NB4 (cell line): ENCODE measurements at regions not wholly inside any gene's neighbourhood (a gene's known extent, or its start where the extent isn't known, plus 50 kb on each side); places are given as distances from the start of the nearest gene placed in this dataset.
A peak's percentile ranks its signal among the peaks of the same experiment; 100 is the strongest.

Source experiments
- DNase-seq: peaks from one replicate; pipeline ENCODE4 v3.0.0; 2010; ENCODE audit warnings: low read depth
- H3K4me3 ChIP-seq: one replicate; pipeline ENCODE4 v1.5.1; 2011; ENCODE audit warnings: mild to moderate bottlenecking, low read depth, low read length, moderate library complexity
- MYC ChIP-seq: IDR thresholded peaks from 2 replicates; pipeline ENCODE4 v1.6.1; 2011; ENCODE audit warnings: low read depth, low read length
- POLR2A ChIP-seq: IDR thresholded peaks from 2 replicates; pipeline ENCODE4 v1.6.1; 2011; ENCODE audit warnings: mild to moderate bottlenecking; ENCODE audit not compliant: insufficient read length; ENCODE audit errors: extremely low read depth
- TF ChIP-seq, protein P1 (sequence below): IDR thresholded peaks from 2 replicates; pipeline ENCODE4 v1.6.1; 2011; ENCODE audit warnings: low read depth, low read length
- TF ChIP-seq, protein P2 (sequence below): IDR thresholded peaks from one replicate; pipeline ENCODE4 v1.5.1; 2012; ENCODE audit warnings: low read depth, low read length

DNA sequence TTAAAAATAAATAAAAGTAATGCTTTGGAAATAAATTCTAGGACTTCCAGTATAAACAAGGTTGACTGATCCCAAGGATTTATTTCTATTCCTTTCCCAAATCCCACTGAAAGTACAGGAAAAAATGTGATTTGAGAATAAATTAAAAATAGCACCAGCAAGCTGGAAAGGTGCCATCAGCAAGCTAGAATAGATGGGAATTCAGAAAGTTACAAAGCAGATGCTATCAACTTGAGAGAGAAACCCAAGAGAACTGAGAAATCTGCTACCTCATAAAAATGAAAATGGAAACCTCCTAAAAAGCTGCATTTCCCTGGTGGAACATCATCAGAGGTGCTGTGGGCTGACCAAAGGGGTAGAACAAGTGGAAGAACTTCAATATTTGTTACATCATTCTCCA, 148.6 kb upstream of the KCNJ3 start:
- TF ChIP-seq POLR2A, result no peak
- no peak for TF ChIP-seq MYC
- TF ChIP-seq, protein P1, sequence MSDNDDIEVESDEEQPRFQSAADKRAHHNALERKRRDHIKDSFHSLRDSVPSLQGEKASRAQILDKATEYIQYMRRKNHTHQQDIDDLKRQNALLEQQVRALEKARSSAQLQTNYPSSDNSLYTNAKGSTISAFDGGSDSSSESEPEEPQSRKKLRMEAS, result no peak
- TF ChIP-seq, protein P2, sequence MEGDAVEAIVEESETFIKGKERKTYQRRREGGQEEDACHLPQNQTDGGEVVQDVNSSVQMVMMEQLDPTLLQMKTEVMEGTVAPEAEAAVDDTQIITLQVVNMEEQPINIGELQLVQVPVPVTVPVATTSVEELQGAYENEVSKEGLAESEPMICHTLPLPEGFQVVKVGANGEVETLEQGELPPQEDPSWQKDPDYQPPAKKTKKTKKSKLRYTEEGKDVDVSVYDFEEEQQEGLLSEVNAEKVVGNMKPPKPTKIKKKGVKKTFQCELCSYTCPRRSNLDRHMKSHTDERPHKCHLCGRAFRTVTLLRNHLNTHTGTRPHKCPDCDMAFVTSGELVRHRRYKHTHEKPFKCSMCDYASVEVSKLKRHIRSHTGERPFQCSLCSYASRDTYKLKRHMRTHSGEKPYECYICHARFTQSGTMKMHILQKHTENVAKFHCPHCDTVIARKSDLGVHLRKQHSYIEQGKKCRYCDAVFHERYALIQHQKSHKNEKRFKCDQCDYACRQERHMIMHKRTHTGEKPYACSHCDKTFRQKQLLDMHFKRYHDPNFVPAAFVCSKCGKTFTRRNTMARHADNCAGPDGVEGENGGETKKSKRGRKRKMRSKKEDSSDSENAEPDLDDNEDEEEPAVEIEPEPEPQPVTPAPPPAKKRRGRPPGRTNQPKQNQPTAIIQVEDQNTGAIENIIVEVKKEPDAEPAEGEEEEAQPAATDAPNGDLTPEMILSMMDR, result no peak
- no peak overlapping the region for H3K4me3 ChIP-seq
- DNase-seq, result no peak

DNA sequence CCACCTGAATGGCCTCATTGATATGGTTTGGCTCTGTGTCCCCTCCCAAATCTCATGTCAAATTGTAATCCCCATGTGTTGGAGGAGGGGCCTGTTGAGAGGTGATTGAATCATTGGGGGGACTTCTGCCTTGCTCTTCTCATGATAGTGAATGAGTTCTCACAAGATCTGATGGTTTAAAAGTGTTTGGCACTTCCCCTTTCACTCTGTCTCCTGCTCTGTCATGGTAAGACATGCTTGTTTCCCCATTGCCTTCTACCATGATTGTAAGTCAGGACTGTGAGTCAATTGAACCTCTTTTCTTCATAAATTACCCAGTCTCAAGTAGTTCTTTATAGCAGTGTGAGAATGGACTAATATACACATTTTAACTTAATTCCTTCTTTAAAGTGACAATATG, 146.8 kb upstream of the KCNJ3 start:
- DNase-seq, result peak; percentile 7
- no peak overlapping the region for H3K4me3 ChIP-seq
- TF ChIP-seq MYC (no peak), POLR2A (no peak)
- TF ChIP-seq, protein P1, result no peak

DNA sequence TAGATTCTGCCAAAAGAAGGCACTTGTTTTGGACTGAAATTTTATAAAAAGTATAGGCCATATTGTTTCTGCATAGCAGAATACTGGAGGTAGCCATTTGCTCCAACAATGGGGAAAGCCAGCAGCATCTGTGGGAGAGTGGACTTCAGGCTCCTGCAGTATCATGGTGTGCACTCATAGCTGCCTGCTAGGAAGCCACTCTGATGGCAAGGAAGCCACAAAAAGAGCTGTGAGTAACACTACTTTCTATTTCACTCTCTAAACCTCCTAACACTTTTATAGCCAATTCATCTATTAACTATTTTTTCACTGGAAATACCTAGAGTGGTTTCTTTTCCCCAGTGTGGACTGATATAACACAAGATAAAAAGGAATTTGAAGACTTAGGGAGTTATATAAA, 144.4 kb upstream of the KCNJ3 start:
- TF ChIP-seq, protein P1, result no peak
- TF ChIP-seq, protein P2, result no peak
- TF ChIP-seq MYC, result no peak
- TF ChIP-seq POLR2A, result no peak
- no peak overlapping the region for H3K4me3 ChIP-seq
- no peak for DNase-seq

DNA sequence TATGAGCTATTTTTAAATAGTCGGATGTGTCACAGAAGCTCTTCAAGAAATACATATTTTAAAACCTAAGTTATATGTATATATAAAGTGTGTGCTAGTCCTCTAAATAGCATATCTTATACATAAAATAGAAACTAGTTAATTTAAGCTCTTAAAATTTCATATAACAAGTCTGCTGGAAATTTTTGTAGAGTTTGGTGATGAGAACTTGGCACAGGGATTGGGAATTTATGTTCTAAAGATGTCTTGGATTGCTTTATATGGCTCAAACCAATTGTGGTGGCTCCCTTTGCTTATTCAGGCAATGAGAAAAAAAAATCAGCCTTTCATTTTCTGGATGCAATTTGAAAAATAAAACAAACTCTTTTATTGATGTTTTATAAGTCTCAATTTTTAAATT, 142.8 kb upstream of the KCNJ3 start:
- no peak overlapping the region for H3K4me3 ChIP-seq
- no peak for TF ChIP-seq POLR2A
- no peak for TF ChIP-seq MYC
- DNase-seq, result no peak

DNA sequence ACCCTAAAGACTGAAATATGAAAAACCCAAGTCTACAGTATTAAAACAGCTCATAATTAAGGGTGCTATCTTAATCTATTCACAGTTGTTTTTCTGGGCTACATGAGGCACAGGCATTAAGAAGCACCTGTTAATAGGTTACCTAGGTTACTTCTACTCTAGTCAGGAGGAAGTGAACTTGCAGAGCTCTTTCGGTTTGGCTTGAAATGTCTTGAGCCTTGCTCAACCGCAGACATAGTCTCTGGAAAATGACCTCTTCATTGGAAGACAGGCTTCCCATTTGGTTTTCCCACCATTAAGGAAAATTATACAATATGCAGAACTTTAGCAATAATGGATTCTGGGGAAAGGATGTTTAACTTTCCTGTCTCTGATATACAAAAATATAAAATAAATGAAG, 142.3 kb upstream of the KCNJ3 start:
- no peak for DNase-seq
- no peak for TF ChIP-seq POLR2A
- TF ChIP-seq, protein P1, result no peak
- TF ChIP-seq, protein P2, result no peak
- no peak overlapping the region for H3K4me3 ChIP-seq

DNA sequence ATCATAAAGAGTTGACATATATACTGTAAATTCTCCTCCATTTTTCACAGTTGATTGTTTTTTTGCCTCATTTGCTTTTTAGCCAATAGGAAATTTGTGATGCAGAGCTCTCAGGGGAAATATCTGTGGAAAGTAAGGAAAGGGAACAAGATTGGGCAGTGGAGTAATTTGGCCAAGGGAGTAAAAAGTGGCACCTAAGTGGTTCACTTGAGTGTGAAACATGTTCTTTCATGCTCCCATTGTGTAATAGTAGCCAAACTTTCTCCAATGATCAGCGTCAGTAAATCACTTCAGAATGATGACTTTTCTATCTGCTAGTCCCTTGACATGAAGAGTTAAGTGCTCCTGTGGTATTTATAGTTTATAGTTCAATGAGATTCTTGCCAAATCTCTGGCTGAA, 141.9 kb upstream of the KCNJ3 start:
- TF ChIP-seq, protein P2, result no peak
- TF ChIP-seq POLR2A (no peak), MYC (no peak)
- TF ChIP-seq, protein P1, result no peak
- no peak overlapping the region for H3K4me3 ChIP-seq
- DNase-seq, result no peak

DNA sequence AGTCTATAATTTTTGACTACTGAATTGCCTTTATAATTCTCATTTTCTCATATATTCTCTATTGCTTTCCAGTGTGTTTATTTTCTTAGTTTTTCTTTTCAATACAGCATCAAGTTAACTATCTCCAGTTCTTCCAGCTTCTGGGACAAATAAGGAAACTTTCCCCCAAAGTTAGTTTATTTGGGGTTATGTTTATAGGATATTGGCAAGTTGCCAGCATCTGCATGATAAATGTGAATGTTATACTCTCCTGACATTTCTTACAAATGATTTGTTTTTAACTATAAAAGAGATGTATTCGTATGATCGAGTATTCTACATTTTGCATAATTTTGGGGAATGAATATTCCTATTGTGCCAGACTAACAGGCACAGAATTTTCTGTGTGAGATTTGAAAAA, 140.6 kb upstream of the KCNJ3 start:
- no peak overlapping the region for H3K4me3 ChIP-seq
- TF ChIP-seq MYC (no peak), POLR2A (no peak)
- TF ChIP-seq, protein P2, result no peak
- TF ChIP-seq, protein P1, result no peak
- DNase-seq, result no peak
